ENCODE measurements at regions not wholly inside any gene's neighbourhood (a gene's known extent, or its start where the extent isn't known, plus 50 kb on each side); places are given as distances from the start of the nearest gene placed in this dataset.

GRCh38 chr2:185402474-185402873 lies 336.1 kb upstream of the FSIP2 start:
- TF ChIP-seq, protein P1, sequence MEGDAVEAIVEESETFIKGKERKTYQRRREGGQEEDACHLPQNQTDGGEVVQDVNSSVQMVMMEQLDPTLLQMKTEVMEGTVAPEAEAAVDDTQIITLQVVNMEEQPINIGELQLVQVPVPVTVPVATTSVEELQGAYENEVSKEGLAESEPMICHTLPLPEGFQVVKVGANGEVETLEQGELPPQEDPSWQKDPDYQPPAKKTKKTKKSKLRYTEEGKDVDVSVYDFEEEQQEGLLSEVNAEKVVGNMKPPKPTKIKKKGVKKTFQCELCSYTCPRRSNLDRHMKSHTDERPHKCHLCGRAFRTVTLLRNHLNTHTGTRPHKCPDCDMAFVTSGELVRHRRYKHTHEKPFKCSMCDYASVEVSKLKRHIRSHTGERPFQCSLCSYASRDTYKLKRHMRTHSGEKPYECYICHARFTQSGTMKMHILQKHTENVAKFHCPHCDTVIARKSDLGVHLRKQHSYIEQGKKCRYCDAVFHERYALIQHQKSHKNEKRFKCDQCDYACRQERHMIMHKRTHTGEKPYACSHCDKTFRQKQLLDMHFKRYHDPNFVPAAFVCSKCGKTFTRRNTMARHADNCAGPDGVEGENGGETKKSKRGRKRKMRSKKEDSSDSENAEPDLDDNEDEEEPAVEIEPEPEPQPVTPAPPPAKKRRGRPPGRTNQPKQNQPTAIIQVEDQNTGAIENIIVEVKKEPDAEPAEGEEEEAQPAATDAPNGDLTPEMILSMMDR (conservative IDR thresholded peaks at IDR 0.05): no peak
- no peak for TF ChIP-seq ZFX (IDR thresholded peaks at IDR 0.05)

Measured in C4-2B (cell line).